NCI-H2029 (cell line): ENCODE measurements at regions not wholly inside any gene's neighbourhood (a gene's known extent, or its start where the extent isn't known, plus 50 kb on each side); places are given as distances from the start of the nearest gene placed in this dataset.
"Not testable (repeated sequence)": the region's sequence is repeated elsewhere in the genome, so short reads cannot be mapped to it uniquely, and the experiment has no call there.

Experiments
- DNase-seq: peaks from one replicate; lab custom pipeline; 2025; lab: John Stamatoyannopoulos, UW

DNA sequence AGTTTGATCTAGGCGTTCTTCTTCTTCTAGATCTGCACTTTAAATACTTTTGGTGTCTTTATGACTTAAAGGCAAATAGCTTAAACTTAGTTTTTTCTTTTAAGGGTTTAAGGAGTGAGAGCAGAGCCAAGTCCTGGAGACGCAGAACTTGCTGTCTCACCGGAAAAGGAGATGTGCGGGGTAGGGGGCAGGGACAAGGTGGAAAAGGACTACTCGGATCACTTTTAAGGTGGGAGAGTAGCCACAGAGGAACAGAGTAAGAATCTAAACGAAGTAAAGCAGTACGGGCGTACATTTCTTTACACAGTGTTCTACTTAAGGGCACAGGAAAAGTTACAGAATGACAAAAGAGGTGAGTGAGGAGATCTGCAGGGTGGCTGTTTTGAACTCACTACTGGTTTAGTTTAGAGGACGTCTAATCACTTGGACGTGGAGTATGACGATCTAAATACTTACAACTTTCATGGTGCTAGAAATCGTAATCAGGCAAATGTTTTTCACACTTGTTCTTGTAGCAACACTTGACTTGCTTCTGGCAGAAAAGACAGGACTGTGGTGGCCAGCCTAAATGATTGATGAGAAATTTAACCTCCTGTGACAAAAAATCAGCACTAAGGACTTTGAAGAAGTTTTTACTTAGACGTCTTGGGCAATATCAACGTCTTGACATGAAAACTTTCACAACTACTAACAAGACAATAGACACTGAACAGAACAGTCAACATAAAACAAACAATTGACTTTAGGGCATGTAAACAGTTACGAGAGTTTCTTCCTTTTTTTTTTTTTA is 127.0 kb downstream of the ART5 start:
- not testable (repeated sequence) for DNase-seq

DNA sequence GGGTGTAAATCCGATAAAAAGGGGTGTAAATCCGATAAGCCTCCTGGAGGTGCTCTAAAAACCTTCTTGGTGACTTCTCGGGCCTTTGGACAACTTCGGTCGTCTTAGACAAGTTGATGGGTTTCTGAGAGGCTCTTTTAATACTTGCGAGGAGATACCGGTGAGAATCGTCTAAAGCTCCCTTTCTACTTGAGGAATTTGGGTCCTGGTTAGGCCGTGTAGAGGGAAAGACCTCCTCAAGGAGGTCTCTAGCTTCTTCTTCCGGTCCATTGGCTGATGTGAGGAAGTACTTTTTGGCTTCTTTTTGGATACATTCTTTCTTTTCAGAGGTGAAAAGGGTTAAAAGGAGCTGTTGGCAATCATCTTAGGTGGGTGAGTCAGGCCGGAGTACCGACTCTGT is 128.5 kb downstream of the ART5 start:
- DNase-seq: not testable (repeated sequence)

DNA sequence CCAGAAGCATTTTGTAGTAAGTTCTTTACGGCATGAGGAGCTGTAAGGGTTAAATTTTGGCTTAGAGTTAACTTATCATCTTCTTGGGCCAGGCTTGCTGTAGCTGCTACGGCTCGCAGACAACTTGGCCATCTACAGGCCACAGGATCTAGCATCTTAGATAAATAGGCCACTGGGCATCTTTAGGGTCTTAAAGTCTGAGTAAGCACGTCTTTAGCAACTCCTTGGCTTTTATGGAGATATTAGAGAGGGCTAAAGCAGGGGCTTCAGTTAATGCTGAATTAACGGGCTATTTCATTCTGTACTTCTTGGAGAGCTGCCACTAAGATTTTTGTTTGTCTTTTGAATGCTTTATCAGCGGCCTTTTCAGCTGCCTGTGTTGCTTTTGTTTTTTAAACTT is 129.0 kb downstream of the ART5 start:
- DNase-seq: not testable (repeated sequence)

DNA sequence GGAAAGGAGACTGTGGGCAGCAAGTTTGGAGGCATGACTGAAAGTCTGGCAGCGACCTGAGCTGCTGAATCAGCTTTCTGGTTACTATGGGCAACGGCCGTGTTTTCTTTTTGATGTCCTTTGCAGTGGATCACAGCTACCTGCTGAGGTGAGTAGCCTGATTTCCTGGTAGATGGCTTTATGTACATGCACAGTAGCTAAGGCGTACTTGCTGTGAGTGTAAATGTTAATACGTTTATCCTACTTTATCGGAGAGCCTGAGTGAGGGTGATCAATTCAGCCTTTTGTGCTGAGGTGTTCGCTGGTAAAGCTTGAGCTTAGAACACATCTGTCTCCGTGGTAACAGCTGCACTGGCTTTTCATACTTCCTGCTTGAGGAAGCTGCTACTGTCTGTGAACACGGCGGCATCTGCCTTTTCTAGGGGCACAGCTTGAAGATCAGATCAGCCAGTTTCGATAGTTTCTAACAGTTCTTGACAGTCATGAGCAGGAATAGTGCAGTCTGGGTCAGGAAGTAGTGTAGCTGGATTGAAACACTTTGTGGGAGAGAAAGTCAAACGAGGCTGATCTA is 129.6 kb downstream of the ART5 start:
- DNase-seq: not testable (repeated sequence)

DNA sequence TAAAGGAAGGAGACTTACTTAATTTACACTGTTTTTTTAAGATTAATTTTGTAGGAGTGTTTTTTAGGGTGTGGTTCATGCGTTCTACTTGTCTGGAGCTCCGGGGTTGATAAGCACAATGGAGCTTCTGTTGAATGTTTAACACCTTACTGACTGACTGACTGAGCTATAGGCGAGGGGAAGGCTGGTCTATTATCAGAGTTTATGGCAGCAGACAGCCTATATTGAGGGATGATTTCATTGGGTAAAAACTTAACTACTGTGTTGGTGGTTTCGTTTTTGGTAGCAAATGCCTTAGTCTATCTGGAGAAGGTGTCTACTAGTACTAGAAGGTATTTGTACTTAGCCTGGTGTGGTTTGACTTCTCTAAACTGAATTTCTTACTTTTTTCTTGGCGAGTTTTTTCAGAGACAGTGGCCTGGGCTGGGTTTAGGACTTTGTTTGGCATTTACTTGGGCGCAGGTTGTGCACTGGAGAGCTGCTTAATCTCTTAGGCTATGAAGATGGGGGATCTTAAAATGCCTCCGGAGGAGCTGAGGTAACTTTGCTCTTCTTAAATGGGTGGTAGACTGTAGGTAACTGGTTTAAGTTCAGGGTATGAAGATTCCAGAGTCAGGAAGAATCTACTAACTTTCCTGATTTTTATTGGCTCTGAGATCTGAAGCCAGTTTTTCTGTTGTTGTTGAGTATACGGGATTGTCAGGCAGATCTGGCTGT is 130.2 kb downstream of the ART5 start:
- DNase-seq: not testable (repeated sequence)

DNA sequence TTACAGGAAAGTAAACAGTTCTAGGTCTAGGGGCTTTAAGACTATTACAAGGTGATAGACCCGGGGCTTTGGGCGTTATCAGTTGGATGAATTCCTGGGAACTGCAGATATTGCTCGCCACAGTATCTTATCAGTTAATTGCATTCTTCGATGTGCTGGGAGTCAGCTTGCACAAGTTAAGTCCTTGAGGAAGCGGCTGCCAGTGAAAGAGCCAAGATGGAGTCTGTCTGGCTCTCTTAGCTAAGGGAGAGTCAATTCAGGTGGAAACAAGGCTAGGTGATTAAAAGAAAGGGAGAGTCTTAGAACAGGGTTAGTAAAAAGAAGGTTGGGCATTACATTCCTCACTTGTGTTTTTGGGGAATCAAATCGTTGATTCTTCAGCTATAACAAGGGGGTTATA is 130.6 kb upstream of the ZNF195 start:
- DNase-seq: not testable (repeated sequence)

DNA sequence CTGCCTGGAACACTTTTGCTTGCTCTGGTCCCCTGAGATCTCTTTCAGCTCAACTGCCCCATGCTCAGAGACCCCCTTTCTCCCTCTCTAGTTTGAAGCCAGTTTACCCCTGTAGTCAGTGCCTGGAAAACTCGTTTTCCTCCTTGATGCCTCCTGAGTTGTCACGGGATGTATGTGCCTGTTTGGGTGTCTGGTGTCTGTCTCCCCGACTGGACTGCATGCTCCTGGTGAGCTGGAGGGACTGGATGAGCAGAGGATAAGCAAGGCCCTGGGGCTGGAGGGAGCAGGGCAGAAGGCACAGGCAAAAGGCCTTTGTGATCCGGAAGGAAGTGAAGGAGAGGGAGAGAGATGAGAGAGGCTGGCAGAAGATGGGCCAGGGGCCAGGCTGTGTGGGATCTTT is 120.3 kb upstream of the ZNF195 start:
- not testable (repeated sequence) for DNase-seq

DNA sequence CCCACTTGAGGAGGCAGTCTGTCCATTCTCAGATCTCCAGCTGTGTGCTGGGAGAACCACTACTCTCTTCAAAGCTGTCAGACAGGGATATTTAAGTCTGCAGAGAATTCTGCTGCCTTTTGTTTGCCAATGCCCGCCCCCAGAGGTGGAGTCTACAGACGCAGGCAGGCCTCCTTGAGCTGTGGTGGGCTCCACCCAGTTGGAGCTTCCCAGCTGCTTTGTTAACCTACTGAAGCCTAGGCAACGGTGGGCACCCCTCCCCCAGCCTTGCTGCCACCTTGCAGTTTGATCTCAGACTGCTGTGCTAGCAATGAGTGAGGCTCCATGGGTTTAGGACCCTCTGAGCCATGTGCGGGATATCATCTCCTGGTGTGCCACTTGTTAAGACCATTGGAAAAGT is 119.4 kb upstream of the ZNF195 start:
- DNase-seq: peak; percentile 33

DNA sequence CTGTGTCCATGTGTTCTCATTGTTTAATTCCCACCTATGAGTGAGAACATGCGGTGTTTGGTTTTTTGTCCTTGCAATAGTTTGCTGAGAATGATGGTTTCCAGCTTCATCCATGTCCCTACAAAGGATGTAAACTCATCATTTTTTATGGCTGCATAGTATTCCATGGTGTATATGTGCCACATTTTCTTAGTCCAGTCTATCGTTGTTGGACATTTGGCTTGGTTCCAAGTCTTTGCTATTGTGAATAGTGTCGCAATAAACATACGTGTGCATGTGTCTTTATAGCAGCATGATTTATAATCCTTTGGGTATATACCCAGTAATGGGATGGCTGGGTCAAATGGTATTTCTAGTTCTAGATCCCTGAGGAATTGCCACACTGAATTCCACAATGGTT is 114.2 kb upstream of the ZNF195 start:
- not testable (repeated sequence) for DNase-seq

DNA sequence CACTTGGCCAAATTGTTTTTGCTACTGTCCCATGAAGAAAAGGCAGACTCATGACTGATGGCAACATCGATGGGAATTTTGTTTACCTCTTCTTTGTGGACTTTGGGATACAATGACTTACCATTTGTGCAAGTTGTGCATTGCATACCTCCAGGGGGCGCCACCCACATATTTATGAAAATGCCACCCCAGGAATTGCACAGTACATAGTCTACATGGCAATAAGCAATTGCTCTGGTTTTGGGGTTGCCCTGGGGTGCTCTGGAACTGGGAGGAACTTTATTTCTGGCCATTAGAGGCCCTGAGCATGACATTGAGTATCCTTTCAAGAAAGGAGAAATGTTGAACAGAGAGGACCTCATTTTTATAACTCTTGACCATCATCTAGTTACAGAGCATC is 109.1 kb upstream of the ZNF195 start:
- not testable (repeated sequence) for DNase-seq

DNA sequence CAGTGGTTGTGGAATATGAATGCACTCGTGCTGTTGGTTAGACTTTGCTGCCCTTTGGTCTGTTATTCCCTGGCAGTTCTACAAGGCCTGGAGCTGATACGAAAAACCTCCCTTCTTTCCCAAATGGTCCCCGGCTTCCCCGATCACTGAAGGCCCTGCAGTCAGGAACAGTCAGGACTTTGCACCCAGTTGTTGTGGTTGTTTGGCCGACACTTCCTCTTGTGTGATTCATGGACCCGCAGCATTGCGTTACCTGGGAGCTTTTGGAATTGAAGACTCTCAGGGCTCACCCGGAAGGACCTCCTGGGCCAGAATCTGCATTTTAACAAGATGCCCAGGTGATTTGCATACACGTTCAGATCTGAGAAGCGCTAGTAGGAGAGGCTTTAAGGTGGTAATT is 106.8 kb upstream of the ZNF195 start:
- DNase-seq: not testable (repeated sequence)

DNA sequence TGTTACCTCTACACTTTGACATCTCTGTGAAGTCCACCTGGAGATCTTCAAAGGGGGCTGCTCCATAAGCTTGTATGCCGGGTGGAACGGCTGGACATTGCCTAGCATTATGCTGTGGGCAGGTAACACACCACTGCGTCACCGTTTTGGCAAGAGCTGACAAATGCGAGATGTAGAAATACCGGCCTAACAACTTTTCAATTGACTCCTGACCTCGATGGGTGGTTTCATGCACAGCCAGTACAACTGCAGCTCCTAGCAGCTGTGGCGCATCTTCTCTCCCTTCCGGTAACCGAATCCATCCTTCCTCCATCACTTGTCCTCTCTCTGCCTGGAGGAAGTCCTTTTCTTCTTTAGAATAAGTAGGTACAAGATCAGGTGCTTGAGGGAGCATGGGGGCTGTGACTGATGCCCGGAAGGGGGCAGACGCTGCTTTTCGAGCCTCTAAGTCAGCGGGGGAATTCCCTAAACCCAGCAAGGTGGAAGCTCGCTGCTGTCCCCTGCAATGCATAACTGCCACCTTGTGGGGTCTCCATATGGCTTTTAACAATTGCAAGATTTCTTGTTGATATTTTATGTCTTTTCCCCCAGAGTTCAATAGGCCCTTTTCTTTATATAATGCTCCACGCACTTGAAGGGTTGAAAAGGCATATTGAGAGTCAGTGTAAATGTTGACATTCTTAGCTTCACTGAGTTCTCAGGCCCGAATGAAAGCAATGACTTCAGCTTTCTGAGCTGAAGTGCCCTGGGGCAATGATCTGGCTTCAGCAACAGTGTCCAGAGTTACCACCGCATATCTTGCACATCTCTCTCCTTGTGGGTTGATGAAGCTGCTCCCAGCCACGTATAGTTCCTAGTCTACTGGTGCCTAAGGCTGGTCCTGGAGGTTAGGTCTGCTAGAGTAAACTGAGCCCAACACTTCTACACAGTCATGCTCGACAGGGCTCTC is 98.3 kb upstream of the ZNF195 start:
- peak; percentile 32 for DNase-seq

DNA sequence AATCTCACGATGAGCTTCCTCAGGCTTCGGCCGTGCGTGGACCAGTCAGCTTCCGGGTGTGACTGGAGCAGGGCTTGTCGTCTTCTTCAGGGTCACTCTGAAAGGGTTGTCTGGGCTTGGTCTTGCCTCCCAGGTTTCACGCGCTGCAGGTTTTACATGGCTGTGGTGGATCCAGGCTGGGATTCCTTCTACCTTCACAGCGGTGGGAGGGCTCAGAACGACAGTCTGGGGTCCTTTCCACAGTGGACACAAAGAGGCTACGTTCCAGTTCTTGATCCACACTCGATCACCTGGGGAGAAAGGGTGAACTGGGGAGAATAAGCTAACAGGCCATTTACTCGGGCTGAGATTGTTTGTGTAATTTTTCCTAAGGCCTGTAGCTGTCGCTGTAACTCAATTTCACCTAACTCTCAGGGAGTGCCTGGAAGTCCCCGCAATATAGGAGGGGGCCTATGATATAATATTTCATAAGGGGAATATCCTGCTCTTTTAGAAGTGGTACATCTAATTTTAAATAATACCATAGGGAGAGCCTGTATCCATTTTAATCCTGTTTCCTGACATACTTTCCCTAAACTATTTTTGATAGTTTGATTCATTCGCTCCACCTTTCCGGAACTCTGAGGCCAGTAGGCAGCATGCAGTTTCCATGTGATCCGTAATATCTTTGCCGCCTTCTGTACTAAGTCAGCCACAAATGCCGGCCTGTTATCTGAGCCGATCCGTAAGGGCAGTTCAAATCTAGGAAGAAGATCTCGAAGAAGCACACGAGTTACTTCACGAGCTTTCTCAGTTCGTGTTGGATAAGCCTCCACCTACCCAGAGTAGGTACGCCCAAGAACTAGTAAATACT is 97.4 kb upstream of the ZNF195 start:
- not testable (repeated sequence) for DNase-seq

DNA sequence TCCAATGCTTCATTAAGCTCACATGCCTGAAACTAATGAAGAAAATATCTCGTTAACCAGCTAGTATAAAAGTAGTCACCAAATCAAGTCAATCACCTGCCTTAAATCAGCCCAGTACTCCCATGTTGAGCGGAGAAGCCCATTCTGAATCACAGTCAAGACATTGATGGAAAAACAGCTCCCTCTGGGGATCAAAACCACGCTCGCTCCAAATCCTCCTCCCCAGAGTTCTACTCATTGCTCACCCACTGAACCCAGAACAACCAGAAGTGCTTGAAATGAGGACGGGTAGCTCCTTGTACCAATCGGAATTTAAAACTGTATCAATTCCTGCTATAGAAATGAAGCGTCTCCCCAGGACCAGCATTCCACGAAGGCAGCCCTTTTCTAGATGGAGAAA is 90.0 kb upstream of the ZNF195 start:
- not testable (repeated sequence) for DNase-seq

DNA sequence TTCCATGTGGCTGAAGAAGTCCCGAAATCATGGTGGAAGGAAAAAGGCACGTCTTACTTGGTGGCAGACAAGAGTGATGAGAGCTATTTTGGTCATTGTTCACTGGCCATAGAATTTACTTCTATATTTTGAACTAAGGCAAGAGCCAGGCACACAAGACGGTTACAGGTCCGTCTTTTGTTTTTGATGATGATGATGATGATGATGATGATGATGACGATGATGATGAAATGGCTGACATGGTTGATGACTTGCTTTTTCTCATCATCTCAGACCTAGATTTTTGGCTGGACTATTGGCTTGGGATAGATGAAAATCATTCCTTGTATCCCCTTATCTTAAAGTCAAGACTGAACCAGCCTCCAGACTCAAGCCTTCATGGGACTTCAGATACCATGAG is 88.7 kb upstream of the ZNF195 start:
- DNase-seq: not testable (repeated sequence)

DNA sequence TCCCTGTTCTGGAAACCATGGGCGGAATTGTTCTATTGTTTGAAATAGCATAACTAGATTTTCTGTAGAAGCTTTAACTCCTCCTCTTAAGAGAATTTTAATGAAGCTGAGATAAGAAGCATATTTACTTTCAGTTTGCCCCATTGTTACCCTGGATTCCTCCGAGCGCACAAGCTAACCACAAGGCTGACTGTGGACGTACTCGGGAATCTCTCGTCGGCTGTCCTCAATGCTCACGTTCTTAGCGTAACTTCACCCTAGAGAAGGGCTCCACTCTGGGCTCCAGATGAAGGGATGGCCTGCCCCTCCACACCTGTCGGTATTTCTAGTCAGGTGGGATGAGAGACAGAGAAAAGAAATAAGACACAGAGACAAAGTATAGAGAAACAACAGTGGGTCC is 76.7 kb upstream of the ZNF195 start:
- not testable (repeated sequence) for DNase-seq

DNA sequence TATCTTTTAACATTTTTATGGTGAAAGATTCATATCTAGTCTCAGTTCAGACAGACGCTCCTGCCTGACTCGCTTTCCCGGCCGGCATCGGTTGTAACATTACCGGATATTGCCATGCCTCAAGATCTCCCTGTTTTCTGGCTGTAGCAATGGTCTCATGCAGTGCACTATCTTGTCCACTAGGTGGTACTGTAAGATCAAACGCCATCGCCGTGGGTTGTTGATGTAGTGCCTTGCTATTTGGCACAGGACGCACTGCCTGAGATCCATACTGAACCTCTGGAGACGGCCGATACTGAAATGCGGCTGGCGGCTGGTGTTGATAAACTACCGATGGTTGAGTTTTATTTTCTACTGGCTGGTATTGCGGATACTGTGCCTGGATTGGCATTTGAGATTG is 75.9 kb upstream of the ZNF195 start:
- peak; percentile 43 for DNase-seq

DNA sequence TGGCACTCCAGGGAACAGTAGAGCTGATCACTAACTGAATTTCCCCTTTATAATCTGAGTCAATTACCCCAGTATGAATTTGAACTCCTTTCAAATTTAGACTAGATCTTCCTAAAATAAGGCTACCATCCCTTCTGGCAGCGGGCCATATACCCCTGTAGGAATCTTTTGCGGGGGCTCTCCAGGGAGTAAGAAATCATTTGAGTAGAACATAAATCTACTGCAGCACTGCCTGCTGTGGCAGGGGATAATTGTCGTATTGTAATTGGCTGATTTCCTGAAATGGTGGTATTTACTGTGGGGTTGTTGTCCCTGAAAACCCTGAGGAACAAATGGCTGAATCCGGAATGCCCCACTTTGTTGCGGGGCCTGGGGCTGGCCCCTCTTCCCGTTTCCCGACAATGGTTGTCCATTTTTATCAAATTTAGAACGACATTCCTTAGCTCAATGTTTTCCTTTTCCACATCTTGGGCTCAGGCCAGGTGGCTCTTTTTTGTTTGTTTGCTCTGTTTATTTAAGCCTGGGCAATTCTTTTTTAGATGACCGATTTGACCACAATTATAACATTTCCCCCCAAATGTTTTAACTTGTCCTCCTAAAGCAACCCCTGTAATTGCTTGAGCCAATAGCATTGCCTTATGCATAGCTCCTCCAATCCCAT is 74.8 kb upstream of the ZNF195 start:
- DNase-seq: not testable (repeated sequence)

DNA sequence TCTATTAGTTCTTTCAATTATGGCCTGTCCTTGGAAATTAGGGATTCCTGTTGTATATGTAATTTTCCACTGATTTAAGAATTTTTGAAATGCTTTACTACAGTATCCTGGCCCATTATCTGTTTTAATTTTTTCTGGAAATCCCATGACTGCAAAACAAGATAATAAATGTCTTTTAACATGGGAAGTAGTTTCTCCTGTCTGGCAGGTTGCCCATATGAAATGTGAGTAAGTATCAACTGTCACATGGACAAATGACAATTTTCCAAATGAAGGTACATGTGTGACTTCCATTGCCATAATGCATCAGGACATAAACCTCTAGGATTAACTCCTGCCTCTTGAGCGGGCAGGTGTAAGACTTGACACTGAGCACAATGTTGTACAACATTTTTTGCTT is 71.9 kb upstream of the ZNF195 start:
- not testable (repeated sequence) for DNase-seq

DNA sequence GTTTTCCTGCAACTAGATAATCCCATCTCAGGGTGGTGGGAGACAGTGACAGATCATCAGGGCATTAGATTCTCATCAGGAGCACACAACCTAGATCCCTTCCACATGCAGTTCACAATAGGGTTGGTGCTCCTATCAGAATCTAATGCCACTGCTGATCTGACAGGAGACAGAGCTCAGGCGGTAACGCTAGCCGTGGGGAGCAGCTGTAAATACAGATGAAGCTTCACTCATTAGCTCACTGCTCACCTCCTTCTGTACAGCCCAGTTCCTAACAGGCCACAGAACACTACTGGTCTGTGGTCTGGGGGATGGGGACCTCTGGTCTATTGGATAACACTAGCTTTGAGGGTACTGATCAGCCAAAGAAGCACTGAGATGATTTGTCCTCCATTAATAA is 66.6 kb upstream of the ZNF195 start:
- DNase-seq: not testable (repeated sequence)

DNA sequence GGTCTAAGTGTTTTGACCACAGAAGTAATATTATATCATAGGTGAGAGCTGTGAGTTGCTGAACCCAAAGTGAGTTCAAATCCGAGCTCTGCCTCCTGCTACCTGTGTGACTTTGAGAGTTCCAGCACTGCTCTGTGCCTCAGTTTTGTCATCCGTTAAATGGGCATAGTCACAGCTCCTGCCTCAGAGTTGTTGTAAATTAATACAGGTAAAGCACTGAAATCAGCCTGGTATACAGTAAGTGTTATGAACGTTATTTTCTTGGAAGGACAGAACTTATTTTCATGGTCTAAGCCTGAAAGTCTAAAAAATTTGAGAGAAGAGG is 65.4 kb upstream of the ZNF195 start:
- DNase-seq: not testable (repeated sequence)
